HG03378 (cell line): ENCODE measurements at regions not wholly inside any gene's neighbourhood (a gene's known extent, or its start where the extent isn't known, plus 50 kb on each side); places are given as distances from the start of the nearest gene placed in this dataset.

Experiments used
- ATAC-seq: cut with Tn5 transposase; IDR thresholded peaks from one replicate; pipeline ENCODE4 v1.9.1; 2021; ENCODE audit warnings: mild to moderate bottlenecking, moderate library complexity; ENCODE audit not compliant: unreplicated experiment

GRCh38 chr4:55175779-55176231 lies 50.4 kb upstream of the KDR start:
- no peak for ATAC-seq

GRCh38 chr4:55176497-55176896 lies 51.1 kb upstream of the KDR start:
- ATAC-seq = no peak

GRCh38 chr4:55177461-55177860 lies 52.1 kb upstream of the KDR start:
- ATAC-seq = no peak

GRCh38 chr4:55178226-55179005 lies 53.0 kb upstream of the KDR start:
- ATAC-seq = no peak

- no peak for ATAC-seq
Measured at GRCh38 chr4:55181010-55182005, 55.9 kb upstream of the KDR start.

GRCh38 chr4:55183926-55184599 lies 58.7 kb upstream of the KDR start:
- no peak for ATAC-seq

GRCh38 chr4:55184600-55185523 lies 59.5 kb upstream of the KDR start:
- ATAC-seq = peak; percentile 66

GRCh38 chr4:55186123-55186522 lies 60.7 kb upstream of the KDR start:
- ATAC-seq = no peak

GRCh38 chr4:55186700-55187099 lies 61.3 kb upstream of the KDR start:
- no peak for ATAC-seq

GRCh38 chr4:55214172-55214571 lies 88.8 kb upstream of the KDR start:
- no peak for ATAC-seq

GRCh38 chr4:55215087-55215486 lies 89.7 kb upstream of the KDR start:
- no peak for ATAC-seq

GRCh38 chr4:55216863-55217635 lies 91.7 kb upstream of the KDR start:
- ATAC-seq = no peak

GRCh38 chr4:55218041-55218440 lies 92.6 kb upstream of the KDR start:
- no peak for ATAC-seq

- ATAC-seq = no peak
Measured at GRCh38 chr4:55237839-55238238, 108.2 kb upstream of the SRD5A3 start.

- ATAC-seq = no peak
Measured at GRCh38 chr4:55238407-55238806, 107.6 kb upstream of the SRD5A3 start.

- no peak for ATAC-seq
Measured at GRCh38 chr4:55241461-55241860, 104.6 kb upstream of the SRD5A3 start.

- no peak for ATAC-seq
Measured at GRCh38 chr4:55242506-55242905, 103.5 kb upstream of the SRD5A3 start.

GRCh38 chr4:55247521-55247920 lies 98.5 kb upstream of the SRD5A3 start:
- no peak for ATAC-seq

- ATAC-seq = no peak
Measured at GRCh38 chr4:55248756-55249155, 97.3 kb upstream of the SRD5A3 start.
